HG02981 (cell line): ENCODE measurements at regions not wholly inside any gene's neighbourhood (a gene's known extent, or its start where the extent isn't known, plus 50 kb on each side); places are given as distances from the start of the nearest gene placed in this dataset.
"Not testable (repeated sequence)": the region's sequence is repeated elsewhere in the genome, so short reads cannot be mapped to it uniquely, and the experiment has no call there.

ENCODE experiments used
- ATAC-seq: cut with Tn5 transposase; IDR thresholded peaks from one replicate; pipeline ENCODE4 v1.9.1; 2021; ENCODE audit warnings: mild to moderate bottlenecking, moderate library complexity; ENCODE audit not compliant: unreplicated experiment

DNA sequence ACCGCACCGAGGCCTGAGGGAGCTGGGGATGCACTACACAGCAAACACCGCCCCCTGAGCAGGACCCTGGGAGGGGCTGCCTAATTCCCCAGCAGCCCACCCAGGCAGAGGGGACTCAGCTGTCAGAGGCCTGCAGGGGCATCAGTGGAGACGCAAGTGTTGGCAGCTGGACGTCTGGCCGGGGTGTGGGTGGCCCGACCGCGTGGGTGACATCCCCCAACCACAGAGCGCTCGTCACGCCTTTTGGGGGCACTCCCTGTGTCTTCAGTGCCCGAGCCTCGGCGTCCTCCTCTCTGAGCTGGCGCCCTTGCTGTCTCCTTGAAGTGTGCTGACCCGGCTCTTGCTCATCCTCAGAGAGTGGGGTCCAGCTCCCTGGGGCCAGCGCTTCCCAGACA is 150.2 kb downstream of the BRD1 start:
- no peak for ATAC-seq

DNA sequence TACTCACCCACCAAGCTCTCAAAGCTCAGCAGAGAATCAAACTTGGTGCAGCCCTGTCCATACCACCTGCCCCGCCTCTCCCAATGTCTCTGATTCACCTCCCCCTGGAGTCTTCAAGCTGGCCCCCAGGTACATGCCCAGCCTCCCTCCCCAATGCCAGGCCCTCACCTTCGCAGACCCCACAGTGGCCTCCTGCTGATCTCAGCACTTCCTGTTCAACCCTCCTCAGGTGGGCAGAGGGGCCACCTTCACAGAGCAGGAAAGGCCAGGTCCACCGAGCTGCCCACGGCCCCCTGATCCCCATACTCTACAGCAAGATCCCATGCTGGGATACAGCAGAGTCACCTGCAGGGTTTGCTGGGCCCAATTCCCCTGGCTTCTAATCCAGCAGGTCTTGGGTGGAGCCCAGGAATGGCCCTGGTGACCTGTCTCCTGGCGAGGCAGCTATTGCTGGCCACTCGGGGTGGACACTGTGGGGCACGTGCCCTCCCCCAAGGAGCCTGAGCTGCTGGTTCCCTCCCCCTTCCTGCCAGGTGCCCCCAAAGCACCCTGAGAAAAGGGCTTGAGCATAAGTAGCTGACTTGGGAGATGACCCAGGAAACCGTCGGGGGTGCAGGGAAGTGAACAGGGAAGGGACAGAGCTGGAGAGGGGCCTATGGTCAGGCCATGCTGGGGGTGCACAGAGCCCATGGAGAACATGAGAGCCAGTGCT is 150.7 kb downstream of the BRD1 start:
- ATAC-seq = no peak

DNA sequence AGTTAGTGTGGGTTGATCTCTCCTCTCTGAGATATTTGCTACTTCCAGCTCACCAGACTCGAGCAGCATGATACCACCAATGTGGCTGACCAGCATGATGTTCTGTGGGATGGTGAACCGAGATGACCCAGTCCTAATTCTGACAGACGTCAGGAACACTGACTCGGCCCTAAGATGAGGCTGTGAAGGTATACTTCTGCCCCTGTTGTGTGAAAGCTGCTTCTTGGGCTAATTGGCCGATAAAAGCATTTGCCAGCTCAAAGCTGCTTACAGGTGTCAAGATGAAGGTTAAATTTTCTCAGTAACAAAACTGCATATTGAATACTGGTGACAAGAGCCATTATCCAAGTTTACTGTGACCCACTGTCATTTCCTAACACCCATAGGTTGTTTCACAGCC is 151.4 kb downstream of the BRD1 start:
- ATAC-seq = no peak

DNA sequence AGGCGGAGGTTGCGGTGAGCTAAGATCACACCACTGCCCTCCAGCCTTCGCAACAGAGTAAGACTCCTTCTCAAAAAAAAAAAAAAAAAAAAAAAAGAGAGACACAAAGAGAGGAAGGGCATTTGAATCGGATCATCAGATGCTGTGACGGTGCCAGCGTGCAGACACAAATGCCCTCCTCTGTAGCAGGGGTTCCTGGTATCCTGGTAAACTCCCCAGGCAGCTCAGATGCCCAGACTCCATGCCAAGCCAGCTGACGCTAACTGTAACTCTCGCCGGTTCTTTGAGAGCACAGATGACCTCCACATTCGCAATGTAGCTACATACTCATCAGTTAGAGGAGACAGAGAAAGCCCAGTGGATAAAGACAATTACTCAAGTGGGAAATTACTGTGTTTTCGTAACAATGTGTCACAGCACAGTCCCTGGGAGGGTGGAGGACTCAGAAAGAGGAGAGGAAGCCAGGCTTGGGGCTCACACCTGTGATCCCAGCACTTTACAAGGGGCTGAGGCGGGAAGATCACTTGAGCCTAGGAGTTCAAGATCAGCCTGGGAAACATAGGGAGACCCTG is 153.1 kb downstream of the BRD1 start:
- ATAC-seq = no peak

DNA sequence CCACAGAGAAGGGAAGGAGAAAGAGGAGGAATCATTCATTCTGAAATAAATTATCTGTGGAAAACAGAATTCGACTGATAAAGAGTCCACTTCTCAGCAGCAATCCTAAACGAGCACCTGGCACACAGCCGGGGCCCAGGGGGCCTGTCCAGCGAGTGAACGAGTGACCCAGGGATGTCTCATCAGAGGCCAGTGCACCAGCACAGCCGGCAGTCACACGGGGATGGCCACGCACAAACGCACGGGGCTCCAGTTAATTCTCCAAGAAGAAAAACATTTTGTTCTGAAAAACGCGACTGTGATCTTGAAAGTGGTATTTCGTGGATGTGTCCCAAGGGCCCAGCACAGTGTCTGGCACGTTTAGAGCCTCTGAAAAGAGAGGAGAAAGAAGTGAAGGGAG is 154.6 kb downstream of the BRD1 start:
- no peak for ATAC-seq

DNA sequence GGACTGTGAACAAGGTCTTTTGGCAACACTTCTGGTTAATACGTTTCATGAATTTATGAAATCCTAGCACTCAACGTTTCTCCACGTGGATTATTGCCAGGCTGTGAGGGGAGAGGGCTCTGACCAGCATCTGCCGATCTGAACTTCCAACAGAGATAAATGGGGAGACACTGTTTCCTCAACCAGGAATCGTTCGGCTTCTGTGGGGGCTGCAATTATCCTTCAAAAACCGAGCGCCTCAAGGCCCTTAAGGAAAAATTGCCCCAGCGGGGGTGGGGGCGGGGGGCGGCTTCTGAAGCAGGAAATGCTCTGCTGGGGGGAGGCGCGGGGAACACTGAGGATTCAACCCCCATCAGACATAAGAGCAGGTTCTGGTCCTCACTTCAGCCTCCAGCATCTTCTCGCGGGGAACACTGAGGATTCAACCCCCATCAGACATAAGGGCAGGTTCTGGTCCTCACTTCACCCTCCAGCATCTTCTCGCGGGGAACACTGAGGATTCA is 155.6 kb downstream of the BRD1 start:
- no peak for ATAC-seq

DNA sequence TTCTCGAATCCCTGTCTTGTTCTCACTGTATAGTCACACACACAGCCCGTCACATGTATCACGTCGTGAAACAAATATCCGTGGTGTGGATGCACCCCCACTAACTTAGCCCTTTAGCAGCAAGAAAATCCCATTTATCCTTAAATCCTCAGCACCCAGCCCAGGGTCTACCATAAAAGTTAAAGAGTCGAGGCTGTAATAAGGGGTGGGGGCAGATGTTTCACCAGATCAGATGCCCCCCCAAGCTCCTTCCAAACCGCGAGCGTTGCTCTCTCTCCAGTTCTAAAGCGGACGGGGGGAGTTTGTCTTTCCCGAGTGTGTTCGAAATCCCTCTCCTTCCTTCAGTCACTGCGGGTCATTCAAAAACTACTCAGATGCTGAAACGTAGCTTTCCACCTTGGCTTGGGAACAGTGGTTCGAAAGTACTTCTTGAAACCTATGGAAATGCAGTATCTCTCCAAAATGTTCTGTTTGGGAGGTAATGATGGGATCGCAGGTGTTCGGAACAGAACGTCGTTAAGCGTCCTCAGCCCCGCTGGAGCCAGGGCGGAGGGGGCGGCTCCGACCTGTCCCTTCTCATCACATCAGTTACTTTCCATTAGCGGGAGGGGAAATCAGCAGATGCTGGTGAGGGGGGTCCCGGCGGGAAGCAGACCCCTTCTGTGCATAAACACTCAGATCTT is 156.2 kb downstream of the BRD1 start:
- ATAC-seq = no peak

DNA sequence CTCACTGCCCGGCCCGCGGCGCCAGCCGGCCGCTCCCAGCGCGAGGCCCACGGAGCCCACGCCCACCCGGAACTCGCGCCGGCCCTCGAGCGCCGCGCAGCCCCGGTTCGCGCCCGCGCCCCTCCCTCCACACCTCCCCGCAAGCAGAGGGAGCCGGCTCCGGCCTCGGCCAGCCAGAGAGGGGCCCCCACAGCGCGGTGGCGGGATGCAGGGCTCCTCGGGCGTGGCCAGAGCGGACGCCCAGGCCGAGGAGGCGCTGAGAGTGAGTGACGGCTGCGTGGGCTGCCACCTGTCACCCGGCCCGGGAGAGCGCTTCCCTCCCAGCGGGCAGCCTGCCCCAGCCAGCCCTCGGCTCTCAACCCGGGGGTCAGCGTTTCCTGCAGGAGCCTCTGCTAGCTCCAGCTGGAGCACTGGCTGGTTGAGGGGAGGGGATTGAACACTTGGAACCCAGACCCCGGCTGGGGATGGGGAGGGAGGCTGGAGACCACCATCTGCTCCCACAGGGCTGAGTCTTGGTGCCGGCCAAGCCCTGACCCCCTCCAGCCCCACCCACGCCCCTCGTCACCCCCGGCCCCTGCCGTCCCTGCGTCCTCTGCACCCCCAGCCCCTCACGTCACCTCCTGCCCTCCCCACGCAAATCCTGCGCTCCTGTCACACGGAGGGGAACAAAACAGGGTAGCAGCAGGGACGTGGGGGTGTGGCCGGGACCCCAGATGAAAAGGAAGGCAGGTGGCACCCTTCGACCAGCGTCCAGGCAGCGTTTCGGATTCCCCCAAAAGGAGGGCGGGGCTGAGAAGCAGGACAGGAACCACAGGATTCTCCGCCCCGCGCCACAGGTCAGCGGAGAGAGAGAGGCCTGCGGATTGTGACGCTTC is 157.0 kb downstream of the BRD1 start:
- no peak for ATAC-seq

DNA sequence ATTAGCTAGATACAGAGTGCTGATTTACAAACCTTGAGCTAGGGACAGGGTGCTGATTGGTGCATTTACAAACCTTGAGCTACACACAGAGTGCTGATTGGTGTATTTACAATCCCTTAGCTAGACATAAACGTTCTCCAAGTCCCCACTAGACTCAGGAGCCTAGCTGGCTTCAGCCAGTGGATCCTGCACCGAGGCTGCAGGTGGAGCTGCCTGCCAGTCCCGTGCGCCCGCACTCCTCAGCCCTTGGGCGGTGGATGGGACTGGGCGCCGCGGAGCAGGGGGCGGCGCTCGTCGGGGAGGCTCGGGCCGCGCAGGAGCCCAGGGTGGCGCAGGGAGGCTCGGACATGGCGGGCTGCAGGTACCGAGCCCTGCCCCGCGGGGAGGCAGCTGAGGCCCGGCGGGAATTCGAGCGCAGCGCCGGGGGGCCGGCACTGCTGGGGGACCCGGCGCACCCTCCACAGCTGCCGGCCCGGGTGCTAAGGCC is 157.7 kb downstream of the BRD1 start:
- ATAC-seq = not testable (repeated sequence)

DNA sequence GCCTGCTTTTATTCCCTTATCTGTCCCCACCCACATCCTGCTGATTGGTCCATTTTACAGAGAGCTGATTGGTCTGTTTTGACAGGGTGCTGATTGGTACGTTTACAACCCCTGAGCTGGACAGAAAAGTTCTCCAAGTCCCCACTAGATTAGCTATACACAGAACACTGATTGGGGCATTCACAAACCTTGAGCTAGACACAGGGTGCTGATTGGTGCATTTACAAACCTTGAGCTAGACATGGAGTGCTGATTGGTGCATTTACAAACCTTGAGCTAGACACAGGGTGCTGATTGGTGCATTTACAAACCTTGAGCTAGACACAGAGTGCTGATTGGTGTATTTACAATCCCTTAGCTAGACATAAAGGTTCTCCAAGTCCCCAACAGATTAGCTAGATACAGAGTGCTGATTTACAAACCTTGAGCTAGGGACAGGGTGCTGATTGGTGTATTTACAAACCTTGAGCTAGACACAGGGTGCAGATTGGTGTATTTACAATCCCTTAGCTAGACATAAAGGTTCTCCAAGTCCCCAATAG is 158.2 kb downstream of the BRD1 start:
- ATAC-seq = not testable (repeated sequence)

DNA sequence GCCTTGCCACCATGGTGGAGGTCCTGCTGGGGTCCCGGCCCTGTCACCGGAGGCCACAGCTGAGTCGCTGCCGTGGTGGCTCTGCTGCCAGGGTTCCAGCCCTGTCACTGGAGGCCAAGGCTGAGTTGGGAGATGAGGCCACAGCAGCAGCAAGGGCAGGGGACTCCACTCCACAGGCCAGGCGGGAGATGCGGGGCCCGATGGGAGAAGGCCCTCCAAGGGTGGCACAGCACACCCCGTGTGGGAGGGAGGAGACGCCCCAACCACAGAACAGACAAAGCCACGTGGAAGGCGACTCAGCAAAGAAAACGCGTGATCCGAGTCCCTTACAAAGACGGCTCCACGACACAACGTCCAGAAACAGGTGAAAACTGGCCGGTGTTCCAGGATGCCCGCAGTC is 159.3 kb downstream of the BRD1 start:
- no peak for ATAC-seq

DNA sequence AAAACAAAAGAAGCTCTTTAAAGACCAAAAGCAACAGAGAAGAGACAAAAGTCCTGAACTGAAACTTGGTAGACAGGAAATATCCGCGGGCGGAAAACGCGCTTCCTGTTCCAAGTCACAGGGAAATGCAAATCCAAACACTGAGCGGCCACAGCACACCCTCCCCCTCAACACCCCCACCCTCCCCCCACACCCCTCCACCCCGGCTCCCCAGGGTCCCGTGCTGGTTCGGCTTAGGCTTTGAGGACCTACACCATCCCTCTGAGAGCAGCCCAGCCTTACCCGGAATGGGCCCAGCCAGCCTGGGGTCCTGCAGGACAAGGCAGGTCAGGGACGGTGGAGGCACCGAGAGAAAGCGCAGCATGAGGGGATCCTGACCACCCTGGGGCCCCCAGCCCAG is 160.4 kb downstream of the BRD1 start:
- ATAC-seq = no peak

DNA sequence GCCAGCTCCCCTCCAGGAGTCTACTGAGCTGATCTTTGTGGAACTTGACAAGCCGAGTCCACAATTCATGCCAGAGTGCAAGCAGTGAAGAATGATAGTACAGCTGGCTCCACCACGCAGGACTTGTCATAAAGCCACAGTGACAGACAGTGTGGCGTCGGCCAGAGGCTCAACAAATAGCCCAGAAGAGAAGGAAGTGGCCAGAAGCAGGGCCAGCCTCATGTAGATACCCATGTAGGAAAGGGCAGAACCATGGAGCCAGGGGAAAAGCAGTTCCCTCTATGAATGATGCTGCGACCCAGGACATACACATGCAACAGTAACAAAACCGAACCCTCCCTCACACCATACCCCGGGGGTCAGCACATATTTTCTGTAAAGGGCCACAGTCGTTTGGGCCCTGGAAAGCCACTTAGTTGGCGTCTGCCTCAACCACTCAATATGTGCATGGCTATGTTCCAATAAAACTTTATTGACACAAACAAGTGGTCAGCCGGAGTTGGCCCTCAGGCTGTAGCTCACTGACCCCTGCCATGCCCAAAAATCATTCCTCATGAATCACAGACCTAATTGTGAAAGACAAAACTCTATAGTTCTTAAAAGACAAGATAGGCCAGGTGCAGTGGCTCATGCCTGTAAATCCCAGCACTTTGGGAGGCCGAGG is 161.4 kb downstream of the BRD1 start:
- ATAC-seq = no peak

DNA sequence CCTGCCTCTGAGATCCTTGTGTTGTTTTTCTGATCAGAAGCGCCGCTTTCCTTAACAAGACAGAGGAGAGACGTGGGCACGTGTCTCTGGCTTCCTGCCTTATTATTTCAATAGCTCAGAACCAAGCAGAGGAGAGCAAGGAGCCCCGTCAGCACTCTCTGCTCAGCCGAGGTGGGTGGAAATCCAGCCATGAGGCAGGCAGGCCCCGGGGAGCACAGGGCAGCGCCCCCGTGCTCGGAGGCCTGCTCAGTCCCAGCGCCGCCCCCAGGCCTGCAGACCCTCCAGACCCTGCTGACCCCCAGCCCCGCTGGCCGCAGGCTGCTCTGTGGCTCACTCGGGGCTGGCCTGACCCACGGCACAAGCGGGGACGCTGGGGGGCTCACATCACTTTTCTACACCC is 162.8 kb downstream of the BRD1 start:
- no peak for ATAC-seq

DNA sequence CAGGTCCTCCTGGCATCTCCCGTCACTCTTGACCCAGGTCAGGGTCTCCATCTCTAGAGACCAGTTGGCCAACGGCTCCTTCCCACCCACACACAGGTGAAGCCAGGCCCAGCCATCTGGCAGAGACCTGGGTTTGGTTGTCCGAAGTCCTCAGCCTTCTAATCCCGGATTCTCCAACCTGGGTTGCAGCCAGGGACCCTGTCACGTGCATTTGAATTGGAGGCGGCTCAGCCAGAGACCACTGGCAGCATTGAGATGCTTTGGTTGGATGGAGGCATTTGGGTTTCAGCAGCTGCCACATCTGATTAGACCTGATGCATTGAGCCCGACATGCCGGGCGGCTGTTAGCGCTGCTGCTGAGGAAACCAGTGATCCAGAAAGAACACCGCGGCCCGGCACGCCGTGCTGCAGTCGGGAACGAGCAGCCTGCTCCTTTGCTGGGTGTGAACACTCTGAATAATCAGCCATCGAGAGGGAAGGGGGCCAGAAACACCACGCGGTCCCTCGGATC is 163.2 kb downstream of the BRD1 start:
- ATAC-seq = no peak

DNA sequence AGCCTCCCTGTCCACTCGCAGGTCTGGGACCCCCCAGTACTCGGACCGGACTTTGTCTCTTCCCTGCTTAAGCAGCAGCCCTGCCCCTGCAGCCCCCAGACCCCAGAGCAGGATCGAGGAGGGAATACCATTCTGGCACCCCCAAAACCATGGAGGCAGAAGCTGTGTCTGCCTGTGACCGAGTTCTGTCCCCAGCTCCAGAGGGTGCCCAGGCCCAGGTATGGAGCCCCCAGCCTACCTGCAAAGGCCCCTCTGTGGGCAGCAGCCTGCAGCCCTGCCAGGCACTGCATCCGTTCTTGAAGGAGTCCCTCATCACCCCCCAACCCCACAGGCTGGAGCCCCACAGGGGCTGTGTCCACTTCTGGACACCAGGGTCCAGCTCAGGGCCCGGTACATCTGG is 163.8 kb downstream of the BRD1 start:
- ATAC-seq = no peak

DNA sequence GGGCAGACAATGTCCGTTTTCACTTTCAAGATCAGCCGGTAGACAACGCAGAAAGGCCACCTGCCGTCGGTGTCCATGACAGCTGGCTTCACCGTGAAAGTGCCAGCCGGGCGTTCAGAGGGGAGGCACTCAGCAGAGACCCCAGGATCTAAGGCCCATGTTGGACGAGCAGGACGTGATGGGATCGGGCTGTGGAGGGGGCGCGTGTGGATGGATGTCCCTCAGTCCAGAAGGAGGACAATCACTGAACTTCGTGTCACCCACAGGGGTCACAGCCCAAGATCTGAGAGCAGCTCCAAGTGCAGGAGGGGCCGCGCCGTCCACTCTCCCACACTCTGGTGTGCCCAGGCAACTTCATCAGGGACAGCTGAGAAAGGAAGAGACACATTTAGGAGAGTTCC is 164.4 kb downstream of the BRD1 start:
- no peak for ATAC-seq

DNA sequence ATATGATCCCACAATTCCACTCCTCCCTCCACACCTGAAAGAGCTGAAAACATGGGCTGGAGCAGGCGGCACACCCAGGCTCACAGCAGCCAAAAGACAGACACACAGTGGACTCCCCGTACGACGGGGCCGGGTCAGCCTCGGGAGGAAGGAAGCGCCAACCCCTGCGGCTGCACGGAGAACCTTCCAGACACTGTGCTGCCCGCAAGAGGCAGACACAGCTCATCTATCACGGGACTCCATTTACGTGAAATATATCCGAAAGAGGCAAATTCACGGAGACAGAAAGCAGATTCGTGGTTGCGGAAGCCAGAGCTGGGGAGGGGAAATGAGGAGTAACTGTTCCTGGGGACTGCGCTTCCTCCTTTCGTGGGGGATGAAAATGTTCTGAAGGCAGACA is 165.0 kb downstream of the BRD1 start:
- no peak for ATAC-seq

DNA sequence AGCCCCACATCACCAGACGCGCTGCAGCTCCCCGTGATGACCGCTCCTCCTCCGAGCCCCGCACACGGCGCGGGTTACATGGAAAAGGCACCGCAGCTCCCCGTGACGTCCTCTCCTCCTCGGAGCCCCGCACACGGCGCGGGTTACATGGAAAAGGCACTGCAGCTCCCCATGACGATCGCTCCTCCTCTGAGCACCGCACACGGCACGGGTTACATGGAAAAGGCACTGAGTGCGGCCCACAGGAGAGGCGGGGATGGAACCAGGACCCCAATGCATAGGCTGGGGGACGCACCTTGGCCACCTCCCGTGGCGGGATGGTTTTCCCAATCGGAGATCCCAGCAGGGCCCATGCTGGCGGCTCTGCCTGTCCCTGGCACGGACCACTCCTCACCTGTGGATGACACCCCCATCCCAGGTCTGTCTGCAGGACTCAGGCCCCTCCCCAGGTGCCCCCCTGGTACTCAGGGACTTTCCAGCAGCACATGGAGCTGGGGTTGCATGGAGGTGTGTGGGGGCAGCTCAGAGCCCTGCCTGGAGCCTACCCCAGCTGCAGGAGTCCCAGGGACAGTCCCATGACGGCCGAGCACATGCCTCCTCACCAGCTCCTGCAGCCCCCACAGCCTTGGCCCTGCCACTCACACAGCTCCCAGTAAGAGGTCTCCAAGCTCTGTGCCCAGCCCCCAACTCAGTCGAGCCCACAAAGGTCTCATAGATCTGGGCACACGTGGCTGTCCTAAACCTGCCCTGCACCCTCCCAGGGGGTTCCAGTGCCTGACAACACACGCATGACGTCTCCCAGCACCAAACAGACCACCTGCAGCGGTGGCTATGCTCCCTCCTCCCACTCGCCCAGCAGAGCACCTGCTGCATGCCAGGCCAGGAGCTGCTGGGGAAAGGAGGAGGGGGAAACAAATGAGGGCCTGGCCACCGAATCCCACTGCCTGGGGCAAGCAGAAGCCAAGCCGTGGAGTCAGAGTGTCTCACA is 166.6 kb downstream of the BRD1 start:
- ATAC-seq = no peak
